Gastroesophageal sphincter (tissue), 3 donors: ENCODE measurements at regions not wholly inside any gene's neighbourhood (a gene's known extent, or its start where the extent isn't known, plus 50 kb on each side); places are given as distances from the start of the nearest gene placed in this dataset.

Source experiments
- CTCF ChIP-seq, 4 experiments: fragments of 200-600 bp in 2 of 4; fragments of 450-650 bp in 2 of 4; sonication (generic) in 1 of 4; IDR thresholded peaks; one replicate each; pipeline ENCODE4 v1.5.1; 2017 to 2019; ENCODE audit warnings: antibody characterized with exemption in 4 of 4, mild to moderate bottlenecking in 2 of 4, moderate library complexity in 2 of 4
- EP300 ChIP-seq: sonication (generic); formaldehyde crosslinking; IDR thresholded peaks from one replicate; pipeline ENCODE4 v1.6.1; 2017; ENCODE audit warnings: antibody characterized with exemption, mild to moderate bottlenecking
- POLR2A ChIP-seq, 2 donors: fragments of 450-650 bp; IDR thresholded peaks; one replicate each; pipeline ENCODE4 v1.6.1; 2017; ENCODE audit warnings: antibody characterized with exemption in 2 of 2, mild to moderate bottlenecking in 2 of 2, moderate library complexity in 1 of 2
- POLR2AphosphoS5 ChIP-seq: sonication (generic); formaldehyde crosslinking; IDR thresholded peaks from one replicate; pipeline ENCODE4 v1.6.1; 2017; ENCODE audit warnings: antibody characterized with exemption

- TF ChIP-seq EP300: no peak
- no peak for TF ChIP-seq POLR2A (IDR thresholded peaks at IDR 0.05)
- TF ChIP-seq CTCF (IDR thresholded peaks at IDR 0.05): no peak
- no peak for TF ChIP-seq POLR2AphosphoS5
Observed at GRCh38 chr16:65339062-65339461, 217.2 kb upstream of the CDH11 start.
